GM18867 (cell line): ENCODE measurements at regions not wholly inside any gene's neighbourhood (a gene's known extent, or its start where the extent isn't known, plus 50 kb on each side); places are given as distances from the start of the nearest gene placed in this dataset.

Source experiments
- ATAC-seq: cut with Tn5 transposase; IDR thresholded peaks from one replicate; pipeline ENCODE4 v1.9.1; 2021; ENCODE audit warnings: mild to moderate bottlenecking, moderate library complexity; ENCODE audit not compliant: unreplicated experiment

GRCh38 chr2:200239216-200239615 is 67.3 kb upstream of the SPATS2L start:
- no peak for ATAC-seq

GRCh38 chr2:200242570-200242969 is 63.9 kb upstream of the SPATS2L start:
- ATAC-seq: no peak

- ATAC-seq: no peak
These were observed 63.1 kb upstream of the SPATS2L start for GRCh38 chr2:200243441-200243840.

- no peak for ATAC-seq
These were observed 62.4 kb upstream of the SPATS2L start for GRCh38 chr2:200244111-200244510.

- no peak for ATAC-seq
These were observed 59.0 kb upstream of the SPATS2L start for GRCh38 chr2:200247494-200247893.

- ATAC-seq: no peak
These were observed 54.0 kb upstream of the SPATS2L start for GRCh38 chr2:200252265-200253067.

- no peak for ATAC-seq
These were observed 52.9 kb upstream of the SPATS2L start for GRCh38 chr2:200253639-200254038.

GRCh38 chr2:200254773-200255172 is 51.7 kb upstream of the SPATS2L start:
- no peak for ATAC-seq

- no peak for ATAC-seq
These were observed 50.9 kb upstream of the SPATS2L start for GRCh38 chr2:200255549-200255948.
